ENCODE measurements at regions not wholly inside any gene's neighbourhood (a gene's known extent, or its start where the extent isn't known, plus 50 kb on each side); places are given as distances from the start of the nearest gene placed in this dataset.
"Not testable (repeated sequence)": the region's sequence is repeated elsewhere in the genome, so short reads cannot be mapped to it uniquely, and the experiment has no call there.

DNA sequence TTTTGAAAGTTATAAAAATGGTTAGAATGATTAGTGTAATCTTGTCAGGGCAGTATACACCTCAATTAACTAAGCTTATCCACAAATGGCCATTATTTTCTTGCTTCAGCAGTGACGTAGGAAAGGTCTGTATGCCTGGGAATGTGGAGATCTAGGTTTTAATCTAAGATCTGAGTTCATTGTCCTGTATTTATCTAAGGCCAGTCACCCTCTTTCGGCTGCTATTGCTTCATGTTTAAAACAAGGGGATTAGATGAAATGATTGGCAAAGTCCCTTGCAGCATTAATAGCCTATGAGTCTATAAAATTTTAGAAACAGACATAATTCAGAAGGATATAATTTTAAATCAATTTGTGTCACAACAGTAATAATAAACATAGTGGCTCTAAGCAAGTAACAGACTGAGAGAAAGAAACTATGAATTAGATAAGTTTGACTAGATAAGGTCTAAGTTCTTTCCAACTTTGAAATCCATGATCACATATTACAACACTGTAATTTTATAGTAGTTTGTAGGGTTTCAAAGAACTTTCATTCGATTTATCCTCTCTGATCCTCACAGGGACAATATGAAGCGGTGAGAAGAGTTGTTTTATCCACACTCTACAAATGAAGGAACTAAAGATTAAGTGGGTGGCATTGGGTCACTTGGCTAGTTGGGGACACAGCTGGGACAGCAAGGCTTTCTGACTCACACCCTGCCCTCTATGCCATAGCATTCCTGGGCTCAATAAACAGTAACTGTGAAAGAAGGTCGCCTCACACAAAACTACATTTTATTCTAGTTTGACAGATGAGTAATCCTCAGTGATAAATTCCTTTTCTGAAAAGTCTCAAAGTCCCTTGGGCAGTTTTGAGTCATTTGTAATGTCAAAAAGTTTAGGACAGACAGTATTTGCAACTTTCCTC lies 60.6 kb upstream of the RDX start:
- TF ChIP-seq, protein P1, sequence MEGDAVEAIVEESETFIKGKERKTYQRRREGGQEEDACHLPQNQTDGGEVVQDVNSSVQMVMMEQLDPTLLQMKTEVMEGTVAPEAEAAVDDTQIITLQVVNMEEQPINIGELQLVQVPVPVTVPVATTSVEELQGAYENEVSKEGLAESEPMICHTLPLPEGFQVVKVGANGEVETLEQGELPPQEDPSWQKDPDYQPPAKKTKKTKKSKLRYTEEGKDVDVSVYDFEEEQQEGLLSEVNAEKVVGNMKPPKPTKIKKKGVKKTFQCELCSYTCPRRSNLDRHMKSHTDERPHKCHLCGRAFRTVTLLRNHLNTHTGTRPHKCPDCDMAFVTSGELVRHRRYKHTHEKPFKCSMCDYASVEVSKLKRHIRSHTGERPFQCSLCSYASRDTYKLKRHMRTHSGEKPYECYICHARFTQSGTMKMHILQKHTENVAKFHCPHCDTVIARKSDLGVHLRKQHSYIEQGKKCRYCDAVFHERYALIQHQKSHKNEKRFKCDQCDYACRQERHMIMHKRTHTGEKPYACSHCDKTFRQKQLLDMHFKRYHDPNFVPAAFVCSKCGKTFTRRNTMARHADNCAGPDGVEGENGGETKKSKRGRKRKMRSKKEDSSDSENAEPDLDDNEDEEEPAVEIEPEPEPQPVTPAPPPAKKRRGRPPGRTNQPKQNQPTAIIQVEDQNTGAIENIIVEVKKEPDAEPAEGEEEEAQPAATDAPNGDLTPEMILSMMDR (IDR thresholded peaks at IDR 0.05; ENCODE audit: borderline replicate concordance, extremely low read depth, low read length, poor library complexity, severe bottlenecking) = no peak
- no peak for TF ChIP-seq EZH2 (IDR thresholded peaks at IDR 0.05; ENCODE audit: borderline replicate concordance, low read depth, low read length, severe bottlenecking)
- no peaks in the 10 kb centered on the region for H3K9me3 ChIP-seq (ENCODE audit: insufficient read depth, low read length, severe bottlenecking)
- H4K20me1 ChIP-seq (ENCODE audit: insufficient read depth, low read length) = no peaks in the 10 kb centered on the region
- H3K9ac ChIP-seq (ENCODE audit: low read depth, low read length) = no peak overlapping the region
- no peaks in the 10 kb centered on the region for H3K36me3 ChIP-seq (ENCODE audit: insufficient read depth, low read length)
- DNase-seq (no peak), ATAC-seq (ENCODE audit: insufficient read depth, low read depth) (no peak)
- H3K4me1 ChIP-seq (ENCODE audit: insufficient read depth, low read length) = no peaks in the 10 kb centered on the region
- no peak overlapping the region for H3K4me3 ChIP-seq (ENCODE audit: low read depth in 1 of 2, low read length in 2 of 2)
- H3K27ac ChIP-seq (ENCODE audit: low read length) = no peak overlapping the region
- H3K79me2 ChIP-seq (ENCODE audit: insufficient read depth, low read length) = no peaks in the 10 kb centered on the region
- H3K27me3 ChIP-seq (ENCODE audit: insufficient read depth, low read length, poor library complexity) = no peaks in the 10 kb centered on the region
- no peak overlapping the region for H3K4me2 ChIP-seq (ENCODE audit: insufficient read depth, low read length)
- no peak overlapping the region for H2AFZ ChIP-seq (ENCODE audit: low read depth, low read length)

DNA sequence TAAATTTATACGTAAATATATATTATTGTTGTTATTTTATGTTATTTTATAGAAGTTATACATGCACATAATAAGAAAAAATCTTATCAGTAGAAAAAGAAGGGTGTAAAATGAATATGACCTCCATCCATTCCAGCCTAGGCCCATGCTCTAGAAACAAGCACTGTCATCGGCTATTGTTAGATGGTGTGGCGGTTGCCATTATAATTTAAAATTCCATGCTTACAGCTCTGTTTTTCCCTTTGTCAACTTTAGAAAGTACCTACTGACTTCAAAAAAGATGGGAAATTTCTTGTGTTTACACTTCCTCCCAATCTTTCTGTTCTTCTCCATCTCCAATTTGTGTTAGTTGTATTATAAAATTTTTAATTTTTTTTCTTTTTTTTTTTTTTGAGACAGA lies 61.9 kb upstream of the RDX start:
- Histone ChIP-seq H2AFZ (ENCODE audit: low read depth, low read length) (no peak overlapping the region), H3K4me3 (ENCODE audit: low read depth in 1 of 2, low read length in 2 of 2) (no peak overlapping the region), H3K36me3 (ENCODE audit: insufficient read depth, low read length) (no peaks in the 10 kb centered on the region), H3K9ac (ENCODE audit: low read depth, low read length) (no peak overlapping the region), H3K9me3 (ENCODE audit: insufficient read depth, low read length, severe bottlenecking) (no peaks in the 10 kb centered on the region), H3K27ac (ENCODE audit: low read length) (no peak overlapping the region), H3K79me2 (ENCODE audit: insufficient read depth, low read length) (no peaks in the 10 kb centered on the region), H4K20me1 (ENCODE audit: insufficient read depth, low read length) (no peaks in the 10 kb centered on the region), H3K4me2 (ENCODE audit: insufficient read depth, low read length) (no peak overlapping the region), H3K27me3 (ENCODE audit: insufficient read depth, low read length, poor library complexity) (no peaks in the 10 kb centered on the region), H3K4me1 (ENCODE audit: insufficient read depth, low read length) (no peaks in the 10 kb centered on the region)
- ATAC-seq (ENCODE audit: insufficient read depth, low read depth) = no peak
- DNase-seq = no peak
- TF ChIP-seq, protein P1 (IDR thresholded peaks at IDR 0.05; ENCODE audit: borderline replicate concordance, extremely low read depth, low read length, poor library complexity, severe bottlenecking) = no peak
- no peak for TF ChIP-seq EZH2 (IDR thresholded peaks at IDR 0.05; ENCODE audit: borderline replicate concordance, low read depth, low read length, severe bottlenecking)

DNA sequence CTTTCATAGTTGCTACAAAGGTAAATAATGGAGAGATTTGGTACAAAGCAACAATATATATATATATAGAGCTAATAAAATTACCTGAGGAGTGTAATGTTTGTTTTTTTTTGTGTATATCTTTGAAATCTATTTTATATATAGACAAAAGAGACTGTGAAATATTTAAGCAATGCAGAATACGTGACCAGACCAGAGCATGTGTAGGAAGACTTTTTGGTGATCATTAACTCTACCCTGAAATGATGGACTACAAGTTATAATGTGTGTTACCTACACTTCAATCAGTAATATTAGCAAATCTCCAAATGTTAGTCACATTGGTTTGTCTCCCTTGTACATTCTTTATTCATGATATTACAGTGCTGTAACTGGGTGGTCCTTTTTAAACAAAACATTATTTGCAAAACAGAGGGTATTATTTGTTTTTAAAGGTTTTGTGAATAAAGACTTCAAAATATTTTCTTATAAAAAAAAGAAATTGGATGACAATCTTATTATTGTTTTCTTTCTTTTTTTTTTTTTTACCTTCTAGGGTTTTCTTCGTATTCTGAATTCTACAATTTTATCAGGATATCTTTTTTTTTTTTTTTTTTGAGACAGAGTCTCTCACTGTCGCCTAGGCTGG lies 64.5 kb upstream of the RDX start:
- not testable (repeated sequence) for H3K36me3 ChIP-seq (ENCODE audit: insufficient read depth, low read length); H3K27me3 ChIP-seq (ENCODE audit: insufficient read depth, low read length, poor library complexity); H4K20me1 ChIP-seq (ENCODE audit: insufficient read depth, low read length); H3K9ac ChIP-seq (ENCODE audit: low read depth, low read length); H3K27ac ChIP-seq (ENCODE audit: low read length); H3K79me2 ChIP-seq (ENCODE audit: insufficient read depth, low read length); H3K9me3 ChIP-seq (ENCODE audit: insufficient read depth, low read length, severe bottlenecking); ATAC-seq (ENCODE audit: insufficient read depth, low read depth); H2AFZ ChIP-seq (ENCODE audit: low read depth, low read length); H3K4me1 ChIP-seq (ENCODE audit: insufficient read depth, low read length); DNase-seq; H3K4me3 ChIP-seq (ENCODE audit: low read depth in 1 of 2, low read length in 2 of 2); H3K4me2 ChIP-seq (ENCODE audit: insufficient read depth, low read length)

GRCh38 chr11:110362971-110363509 lies 66.6 kb upstream of the RDX start:
- H3K9me3 ChIP-seq (ENCODE audit: insufficient read depth, low read length, severe bottlenecking) = no peaks in the 10 kb centered on the region
- H3K27ac ChIP-seq (ENCODE audit: low read length) = no peak overlapping the region
- no peaks in the 10 kb centered on the region for H3K36me3 ChIP-seq (ENCODE audit: insufficient read depth, low read length)
- no peaks in the 10 kb centered on the region for H3K79me2 ChIP-seq (ENCODE audit: insufficient read depth, low read length)
- ATAC-seq (ENCODE audit: insufficient read depth, low read depth) (no peak), DNase-seq (no peak)
- H2AFZ ChIP-seq (ENCODE audit: low read depth, low read length) = no peak overlapping the region
- no peaks in the 10 kb centered on the region for H3K27me3 ChIP-seq (ENCODE audit: insufficient read depth, low read length, poor library complexity)
- no peak overlapping the region for H3K4me3 ChIP-seq (ENCODE audit: low read depth in 1 of 2, low read length in 2 of 2)
- TF ChIP-seq EZH2 (IDR thresholded peaks at IDR 0.05; ENCODE audit: borderline replicate concordance, low read depth, low read length, severe bottlenecking) = no peak
- TF ChIP-seq, protein P1 (IDR thresholded peaks at IDR 0.05; ENCODE audit: borderline replicate concordance, extremely low read depth, low read length, poor library complexity, severe bottlenecking) = no peak
- no peak overlapping the region for H3K9ac ChIP-seq (ENCODE audit: low read depth, low read length)
- no peaks in the 10 kb centered on the region for H3K4me1 ChIP-seq (ENCODE audit: insufficient read depth, low read length)
- H4K20me1 ChIP-seq (ENCODE audit: insufficient read depth, low read length) = no peaks in the 10 kb centered on the region
- H3K4me2 ChIP-seq (ENCODE audit: insufficient read depth, low read length) = no peak overlapping the region

All from DND-41 (cell line).